ENCODE measurements at regions not wholly inside any gene's neighbourhood (a gene's known extent, or its start where the extent isn't known, plus 50 kb on each side); places are given as distances from the start of the nearest gene placed in this dataset.
"Not testable (repeated sequence)": the region's sequence is repeated elsewhere in the genome, so short reads cannot be mapped to it uniquely, and the experiment has no call there.

DNA sequence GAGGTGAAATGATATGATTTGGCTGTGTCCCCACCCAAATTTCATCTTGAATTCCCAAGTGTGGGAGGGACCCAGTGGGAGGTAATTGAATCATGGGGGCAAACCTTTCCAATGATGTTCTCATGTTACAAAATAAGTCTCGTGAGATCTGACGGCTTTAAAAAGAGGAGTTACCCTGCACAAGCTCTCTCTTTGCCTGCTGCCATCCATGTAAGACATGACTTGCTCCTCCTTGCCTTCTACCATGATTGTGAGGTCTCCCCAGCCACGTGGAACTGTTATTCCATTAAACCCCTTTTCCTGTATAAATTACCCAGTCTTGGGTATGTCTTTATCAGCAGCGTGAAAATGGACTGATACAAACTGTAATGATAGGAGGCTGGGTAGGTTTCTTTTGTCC is 145.1 kb downstream of the AKR1D1 start:
- DNase-seq: not testable (repeated sequence)

DNA sequence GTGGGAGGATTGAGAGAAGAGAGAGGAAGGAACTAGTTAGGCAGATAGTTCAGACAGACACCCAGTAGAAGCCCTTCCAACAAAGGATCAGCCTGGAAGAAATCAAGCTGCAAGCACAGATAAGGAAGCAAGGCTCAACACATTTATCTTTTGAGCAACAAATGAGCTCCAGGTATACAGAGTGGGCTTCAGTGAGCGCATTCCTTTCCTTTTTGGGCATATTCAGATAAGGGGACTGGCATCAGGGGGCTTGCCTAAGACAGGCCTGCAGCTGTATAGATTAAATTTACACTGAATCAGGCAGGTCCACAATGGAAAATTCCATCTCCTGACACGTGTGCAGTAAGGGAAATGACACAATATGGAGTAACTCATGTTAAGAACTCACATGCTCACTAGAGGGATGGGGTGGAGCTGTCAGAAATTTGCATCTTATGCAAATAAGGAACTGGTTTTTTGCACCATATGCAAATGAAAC is 147.2 kb downstream of the AKR1D1 start:
- no peak for DNase-seq

DNA sequence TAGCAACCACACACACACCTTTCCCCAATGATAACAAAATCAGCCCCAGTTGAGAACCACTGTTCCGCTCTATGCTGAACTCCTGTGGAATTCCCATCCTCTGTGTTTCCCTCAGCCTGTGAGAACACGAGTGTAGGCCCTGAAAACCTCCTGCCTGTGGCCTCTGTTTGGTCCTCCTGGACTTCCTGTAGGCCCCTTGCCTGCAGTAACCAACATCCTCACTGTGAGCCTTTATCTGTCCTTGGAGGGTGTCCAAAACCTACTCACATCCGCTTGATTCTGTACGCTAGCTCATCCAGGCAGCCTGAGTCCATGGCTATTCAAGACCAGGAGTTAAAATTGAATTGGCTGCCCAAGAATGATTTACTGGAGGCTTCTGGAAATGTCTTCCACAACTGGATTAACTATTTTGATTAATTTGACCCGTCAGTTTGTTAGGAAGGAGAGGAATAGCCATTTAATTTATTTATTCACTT is 149.8 kb downstream of the AKR1D1 start:
- no peak for DNase-seq

DNA sequence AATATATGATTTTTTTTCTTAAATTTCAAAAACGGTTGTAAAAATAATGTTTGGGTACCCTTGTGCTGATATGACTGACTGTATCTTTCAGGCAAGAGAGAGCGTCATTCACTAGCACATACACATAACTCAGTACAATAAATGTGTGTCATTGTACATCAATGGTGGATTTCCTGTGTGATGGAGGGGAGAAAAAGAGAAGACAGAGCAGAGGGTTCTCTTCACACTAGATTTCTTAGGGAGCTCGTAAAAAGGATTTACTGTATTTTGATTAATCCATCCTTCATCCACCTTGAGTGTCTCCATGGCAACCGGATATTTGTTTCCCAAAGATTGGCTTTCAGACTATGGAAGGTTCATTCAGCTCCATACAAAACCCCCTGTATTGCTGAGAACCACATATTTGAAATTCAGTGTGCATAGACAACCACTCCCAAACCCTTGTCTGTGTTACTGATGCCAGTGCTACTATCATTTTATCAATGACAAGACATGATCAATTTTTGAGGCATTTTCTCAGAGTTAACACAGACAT is 150.6 kb downstream of the AKR1D1 start:
- DNase-seq: no peak

DNA sequence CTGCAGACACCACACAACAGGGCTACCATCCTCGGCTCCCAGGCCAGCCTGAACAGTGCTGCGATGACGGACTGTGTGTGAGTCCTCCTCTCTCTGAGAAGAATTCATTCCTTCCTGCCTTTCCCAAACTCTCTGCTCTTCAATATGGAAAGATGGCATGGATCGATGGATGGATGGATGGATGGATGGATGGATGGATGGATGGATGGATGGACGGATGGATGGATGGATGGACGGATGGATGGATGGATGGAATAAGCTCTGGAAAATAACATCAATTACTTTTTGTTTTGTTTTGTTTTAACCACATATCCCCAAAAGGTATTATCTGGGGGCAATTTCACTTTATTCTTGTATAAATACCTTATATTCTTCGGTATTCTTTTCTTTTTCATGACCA is 151.9 kb downstream of the AKR1D1 start:
- DNase-seq: no peak

DNA sequence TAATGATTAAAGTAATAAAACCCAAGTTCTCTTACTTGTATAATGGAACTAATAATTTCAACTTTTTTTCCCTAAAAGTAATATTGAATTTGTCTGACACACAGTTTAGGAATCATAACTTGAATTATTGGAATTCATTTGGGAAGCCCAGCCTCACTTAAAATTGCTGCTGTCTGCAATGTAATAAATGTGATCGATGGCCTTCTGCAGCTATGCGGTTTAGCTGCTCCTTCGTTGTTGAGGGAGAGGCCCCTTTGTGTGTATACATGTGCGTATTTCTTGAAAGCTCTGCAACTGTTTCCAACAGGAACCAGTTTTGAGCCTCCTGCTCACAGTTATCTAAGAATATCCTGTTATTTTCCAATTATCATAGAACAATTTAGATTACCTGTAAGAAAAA is 152.5 kb downstream of the AKR1D1 start:
- no peak for DNase-seq

DNA sequence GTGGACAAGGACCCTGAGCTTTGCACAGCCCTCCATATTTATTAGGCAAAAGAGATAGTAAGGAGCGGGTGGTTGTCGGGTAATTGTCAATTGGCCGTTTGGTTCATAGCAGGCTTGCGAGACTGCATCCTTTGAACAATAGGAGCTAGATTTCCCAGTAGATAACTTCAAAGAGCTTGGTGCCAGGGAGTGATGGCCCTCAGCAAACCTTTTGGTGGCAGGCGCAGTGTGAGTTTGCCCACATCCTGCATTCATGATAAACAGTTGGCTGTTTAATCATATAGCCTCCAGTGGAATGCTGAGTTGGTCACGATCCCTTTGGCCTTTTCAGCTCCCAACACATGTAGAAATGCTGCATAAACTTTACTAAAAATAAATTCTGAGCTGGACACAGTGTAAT is 156.9 kb downstream of the AKR1D1 start:
- no peak for DNase-seq

DNA sequence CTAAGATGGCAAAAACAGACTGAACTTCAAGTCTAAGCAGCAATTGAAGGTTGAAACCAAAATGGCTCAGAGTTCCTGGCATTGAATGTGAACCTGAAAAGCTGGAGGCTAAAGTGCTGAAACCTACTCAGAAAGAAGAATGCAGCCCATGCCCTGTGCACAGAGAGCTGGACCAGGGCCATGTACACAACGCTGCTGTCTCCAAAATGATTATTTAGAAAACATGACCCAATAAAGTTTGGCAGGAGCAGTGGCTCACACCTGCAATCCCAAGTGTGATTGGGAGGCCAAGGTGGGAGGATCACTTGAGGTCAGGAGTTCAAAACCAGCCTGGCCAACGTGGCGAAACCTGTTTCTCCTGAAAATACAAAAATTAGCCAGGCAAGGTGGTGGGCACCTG is 158.9 kb downstream of the AKR1D1 start:
- no peak for DNase-seq

DNA sequence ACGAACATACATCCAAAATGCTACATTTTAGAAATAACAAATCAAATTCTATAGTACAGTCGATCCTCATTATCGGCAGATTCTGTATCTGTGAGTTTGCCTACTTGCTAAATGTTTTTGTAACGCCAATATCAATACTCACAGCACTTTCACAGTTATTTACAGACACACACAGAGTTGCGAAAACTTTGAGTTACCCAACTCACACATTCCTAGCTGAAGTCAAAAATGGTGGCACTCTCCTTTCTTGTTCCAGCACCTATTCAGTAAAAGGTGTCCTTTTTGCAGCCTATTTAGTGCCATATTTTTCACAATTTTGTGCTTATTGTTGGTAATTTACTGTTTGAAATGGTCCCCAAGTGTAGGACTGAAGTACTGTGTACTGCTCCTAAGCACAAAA is 161.7 kb downstream of the AKR1D1 start:
- DNase-seq: no peak

DNA sequence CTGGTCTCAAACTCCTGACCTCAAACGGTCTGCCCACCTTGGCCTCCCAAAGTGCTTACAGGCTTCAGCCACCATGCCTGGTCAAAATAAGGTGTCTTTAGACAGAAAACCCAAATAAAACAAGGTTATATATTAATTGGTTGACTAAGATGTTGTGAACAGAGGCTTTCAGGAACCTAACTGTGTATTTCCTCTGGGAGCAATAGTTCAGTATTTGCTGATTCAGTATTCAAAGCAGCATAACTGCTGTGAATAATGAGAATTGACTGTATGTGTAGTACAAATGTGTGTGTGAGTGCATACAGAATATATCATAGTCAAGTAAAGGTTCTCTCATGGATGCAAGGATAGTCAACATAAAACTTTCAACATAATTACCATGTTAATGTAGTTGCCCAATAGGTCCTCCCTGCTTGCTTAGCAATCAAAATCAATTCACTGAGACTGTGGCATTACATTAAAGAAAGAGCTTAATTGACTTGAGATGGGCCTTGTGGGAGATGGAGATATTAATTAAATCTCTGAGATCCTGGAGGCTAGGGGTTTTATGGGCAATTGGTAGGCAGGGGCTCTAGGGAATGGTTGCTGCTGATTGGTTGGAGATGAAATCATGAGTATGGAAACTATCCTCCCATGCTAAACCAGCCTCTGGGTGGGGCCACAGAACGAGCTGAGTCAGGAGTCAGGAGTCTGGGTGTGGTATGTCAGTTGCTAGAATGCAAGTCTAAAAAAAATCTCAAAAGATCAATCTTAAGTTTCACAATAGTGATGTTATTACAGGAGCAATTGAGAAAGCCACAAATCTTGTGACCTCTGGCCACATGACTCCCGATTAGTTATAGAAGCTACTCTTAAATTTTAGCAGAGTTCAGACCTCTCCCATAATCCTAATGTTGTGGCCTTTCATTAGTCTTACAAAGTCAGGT is 162.7 kb downstream of the AKR1D1 start:
- no peak for DNase-seq

DNA sequence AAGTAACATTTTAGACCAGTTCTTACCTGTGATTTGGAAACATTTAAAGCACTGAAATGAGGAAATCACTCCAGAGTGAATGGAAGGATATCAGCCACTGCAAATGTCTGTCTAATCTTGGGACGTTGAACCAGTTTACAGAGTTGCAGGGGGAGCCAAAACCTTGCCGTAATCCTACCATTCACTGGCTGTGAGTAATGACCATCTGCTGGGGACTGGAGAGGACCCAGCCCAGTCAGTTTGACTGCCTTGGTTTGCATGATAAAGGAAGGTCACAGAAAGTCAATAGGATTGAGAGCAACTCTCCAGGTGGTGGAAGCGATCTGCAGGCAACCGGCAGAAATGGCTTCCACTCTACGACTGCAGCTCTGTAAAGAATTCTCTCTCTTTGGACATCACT is 167.2 kb downstream of the AKR1D1 start:
- DNase-seq: no peak

DNA sequence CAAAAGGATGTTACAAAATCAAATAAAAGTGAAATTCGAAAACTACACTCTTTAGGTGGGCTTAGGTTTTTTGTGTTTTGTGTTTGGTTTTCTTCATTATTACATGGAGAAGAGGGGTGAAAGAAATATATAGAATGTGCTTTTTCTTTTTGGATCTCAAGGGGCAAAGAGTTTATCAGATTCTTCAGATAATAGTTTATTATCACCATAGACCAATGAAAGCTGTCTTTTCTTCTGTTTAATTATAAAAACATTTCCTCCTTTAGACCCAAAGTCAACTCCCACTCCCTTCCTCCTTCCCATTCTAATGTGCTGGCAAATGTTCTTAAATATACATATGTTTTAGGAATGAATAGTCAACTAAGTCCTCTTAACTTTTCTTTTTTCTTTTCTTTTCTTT is 167.6 kb downstream of the AKR1D1 start:
- DNase-seq: no peak

DNA sequence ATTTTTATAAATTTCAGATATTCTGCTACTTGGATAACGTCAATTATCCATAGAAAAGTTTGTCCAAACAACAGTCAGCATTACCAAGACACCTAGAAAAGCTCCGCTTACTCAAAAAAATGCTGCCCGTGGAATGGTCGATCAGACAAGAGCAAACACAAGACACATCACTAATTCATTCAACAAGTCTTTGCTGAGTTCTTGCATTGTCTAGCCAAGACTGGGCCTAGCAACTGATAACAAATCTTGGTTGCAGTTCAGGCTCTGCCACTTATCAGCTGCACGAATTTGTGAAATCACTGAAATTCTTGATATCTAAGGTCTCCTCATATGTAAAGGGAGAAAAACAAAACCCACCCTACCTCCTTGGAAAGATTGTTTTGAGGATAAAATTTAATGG is 168.3 kb downstream of the AKR1D1 start:
- no peak for DNase-seq

DNA sequence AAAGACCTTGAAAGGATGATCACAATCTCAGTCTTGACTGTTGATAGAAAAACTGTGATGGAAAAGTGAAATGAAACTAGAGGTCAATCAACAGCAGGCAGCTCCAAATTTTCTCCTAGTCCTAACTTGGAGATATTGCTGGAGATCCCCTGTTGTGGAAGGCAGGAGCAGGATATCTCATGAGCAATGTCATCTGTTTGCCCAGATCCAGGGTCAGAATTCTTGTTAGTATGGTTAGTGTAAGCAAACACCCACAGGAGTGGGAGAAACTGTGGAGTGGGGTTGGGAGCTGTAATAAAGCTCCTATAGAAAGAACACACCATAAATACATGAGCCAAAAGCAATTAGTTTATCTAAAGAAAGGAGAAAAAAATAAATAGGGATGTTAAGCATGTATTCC is 169.0 kb downstream of the AKR1D1 start:
- DNase-seq: no peak

DNA sequence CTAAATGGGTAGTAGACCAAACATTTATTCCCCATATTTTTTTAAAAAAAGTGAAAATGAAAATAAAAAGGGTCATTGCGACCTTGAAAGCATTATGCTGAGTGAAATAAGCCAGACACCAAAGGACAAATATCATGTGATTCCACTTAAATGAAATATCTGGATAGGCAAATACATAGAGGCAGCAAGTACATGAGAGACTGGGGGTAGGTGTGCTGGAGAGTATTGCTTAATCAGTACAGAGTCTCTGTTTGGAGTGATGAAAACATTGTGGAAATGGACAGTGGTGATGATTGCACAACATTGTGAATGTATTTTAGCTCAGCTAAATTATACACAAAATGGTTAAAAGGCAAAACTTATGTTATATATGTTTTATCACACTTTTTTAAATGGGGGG is 169.4 kb downstream of the AKR1D1 start:
- DNase-seq: no peak

DNA sequence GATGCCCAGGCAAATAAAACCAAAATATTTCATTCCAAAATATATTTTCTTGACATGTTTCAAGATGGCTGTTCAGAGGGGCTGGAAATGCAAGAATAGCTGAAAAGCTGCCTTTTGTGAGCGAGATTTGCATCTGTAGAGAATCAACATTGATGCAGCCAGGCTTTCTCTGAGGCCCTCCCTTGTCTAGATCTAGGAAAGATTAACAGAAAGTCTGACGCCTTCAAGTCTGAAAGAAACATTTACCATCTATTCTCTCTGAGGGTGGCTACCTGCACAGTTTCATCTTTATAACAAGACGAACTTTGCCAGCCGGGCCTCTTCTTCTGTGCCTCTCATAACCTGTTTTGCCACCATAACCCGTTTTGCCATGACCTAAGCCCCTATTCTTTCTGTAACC is 170.2 kb downstream of the AKR1D1 start:
- DNase-seq: no peak

DNA sequence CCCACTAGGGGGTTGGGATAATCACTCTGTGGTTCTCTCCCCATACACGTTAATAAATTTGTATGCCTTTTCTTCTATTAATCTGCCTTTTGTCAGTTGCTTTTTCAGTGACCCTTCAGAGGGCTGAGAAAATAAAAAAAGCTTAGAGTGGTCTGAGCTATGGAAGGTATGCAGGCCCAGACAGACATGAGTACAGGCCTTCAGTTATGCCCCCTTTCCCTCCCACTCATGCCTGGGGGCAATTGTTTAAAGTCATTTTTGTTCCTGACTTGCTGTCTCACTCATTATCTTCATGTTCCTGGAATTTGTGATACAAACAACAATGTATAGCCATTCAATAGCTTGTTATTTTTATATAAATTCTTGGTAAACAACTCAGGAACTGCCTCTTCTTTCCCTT is 170.8 kb downstream of the AKR1D1 start:
- no peak for DNase-seq

DNA sequence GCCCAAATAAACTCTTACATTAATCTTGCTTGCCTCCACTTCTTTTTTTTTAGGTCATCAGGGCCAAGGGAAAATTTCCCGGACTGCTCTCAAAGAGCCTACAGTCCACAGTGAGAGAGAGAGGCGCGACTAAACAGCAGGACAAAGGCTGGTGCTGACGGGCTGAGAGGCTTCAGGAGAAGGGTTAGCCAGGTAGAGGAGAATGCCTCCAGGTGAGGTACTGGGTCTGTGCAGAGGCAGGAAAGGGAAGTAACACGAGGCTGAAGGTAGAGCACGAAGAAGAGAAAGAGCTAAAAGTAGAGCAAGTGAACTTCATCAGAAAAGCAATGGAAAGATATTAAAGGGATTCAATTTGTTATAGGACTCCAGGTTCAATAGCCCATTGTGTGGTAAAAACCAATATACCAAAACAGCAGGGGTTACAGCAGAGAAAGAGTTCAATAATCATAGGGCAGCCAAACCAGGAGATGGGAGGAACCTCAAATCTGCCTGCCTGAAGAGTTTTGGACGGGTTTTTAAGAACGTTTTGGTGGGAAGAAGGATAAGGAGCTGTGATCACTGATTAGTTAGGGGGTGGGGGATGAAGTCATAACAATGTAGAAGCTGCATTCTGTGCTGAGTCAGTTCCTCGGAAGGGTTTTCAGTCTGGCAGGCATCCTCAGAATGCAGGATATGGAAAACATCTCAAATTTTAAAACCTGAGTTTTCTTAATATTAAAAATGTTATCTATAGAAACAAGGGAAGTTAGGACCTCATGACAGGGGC is 171.5 kb downstream of the AKR1D1 start:
- no peak for DNase-seq

DNA sequence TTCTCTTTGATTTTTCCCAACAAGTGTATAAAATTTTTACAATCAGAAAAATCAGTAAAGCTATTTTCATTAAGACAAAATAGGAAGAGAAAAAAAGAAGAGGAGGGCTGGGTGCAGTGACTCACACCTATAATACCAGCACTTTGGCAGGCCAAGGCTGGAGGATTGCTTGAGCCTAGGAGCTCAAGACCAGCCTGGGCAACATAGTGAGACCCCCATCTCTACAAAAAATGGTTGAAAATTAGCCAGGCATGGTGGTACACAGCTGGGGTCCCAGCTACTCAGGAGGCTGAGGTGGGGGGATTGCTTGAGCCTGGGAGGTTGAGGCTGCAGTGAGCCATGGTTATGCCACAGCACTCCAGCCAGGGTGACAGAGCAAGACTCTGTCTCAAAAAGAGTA is 172.3 kb downstream of the AKR1D1 start:
- no peak for DNase-seq

DNA sequence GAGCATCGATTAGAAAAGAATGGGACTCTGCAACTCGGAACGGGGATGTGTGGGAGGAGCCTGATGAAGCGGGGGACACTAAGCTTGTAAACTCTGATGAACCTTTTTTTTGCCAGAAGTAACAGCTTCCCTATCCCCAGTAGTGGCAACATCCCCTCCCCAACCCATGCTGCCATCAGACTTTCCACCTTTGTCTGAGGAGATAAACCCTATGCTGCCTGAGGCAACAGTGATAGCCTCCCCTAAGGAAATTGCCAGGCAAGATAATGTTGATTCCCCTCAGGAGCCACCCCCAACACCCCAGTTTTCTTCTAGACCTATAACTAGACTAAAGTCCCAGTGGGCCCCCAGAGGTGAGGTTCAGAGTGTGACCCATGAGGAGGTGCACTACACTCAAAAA is 173.7 kb downstream of the AKR1D1 start:
- no peak for DNase-seq

DNA sequence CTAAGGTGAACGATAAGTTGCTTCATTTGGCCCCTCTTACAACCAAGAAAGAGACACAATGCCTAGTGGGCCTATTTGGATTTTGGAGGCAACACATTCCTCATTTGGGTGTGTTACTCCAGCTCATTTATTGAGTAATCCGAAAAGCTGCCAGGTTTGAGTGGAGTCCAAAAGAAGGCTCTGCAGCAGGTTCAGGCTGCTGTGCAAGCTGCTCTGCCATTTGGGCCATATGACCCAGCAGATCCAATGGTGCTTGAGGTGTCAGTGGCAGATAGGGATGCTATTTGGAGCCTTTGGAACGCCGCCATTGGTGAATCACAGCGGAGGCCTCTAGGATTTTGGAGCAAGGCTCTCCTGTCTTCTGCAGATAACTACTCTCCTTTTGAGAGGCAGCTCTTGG is 176.4 kb downstream of the AKR1D1 start:
- not testable (repeated sequence) for DNase-seq

DNA sequence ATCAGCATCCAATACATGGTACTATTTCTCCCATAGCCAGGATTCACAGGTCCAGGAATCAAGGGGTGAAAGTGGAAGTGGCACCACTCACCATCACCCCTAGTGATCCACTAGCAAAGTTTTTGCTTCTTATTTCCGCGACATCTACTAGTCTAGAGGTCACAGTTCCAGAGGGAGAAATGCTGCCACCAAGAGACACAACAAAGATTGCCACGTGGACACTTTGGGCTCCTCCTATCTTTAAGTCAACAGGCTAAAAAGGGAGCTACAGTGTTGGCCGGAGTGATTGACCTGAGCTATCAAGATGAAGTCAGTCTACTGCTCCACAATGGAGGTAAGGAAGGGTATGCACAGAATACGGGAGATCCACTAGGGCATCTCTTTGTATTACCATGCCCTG is 178.2 kb downstream of the AKR1D1 start:
- no peak for DNase-seq

DNA sequence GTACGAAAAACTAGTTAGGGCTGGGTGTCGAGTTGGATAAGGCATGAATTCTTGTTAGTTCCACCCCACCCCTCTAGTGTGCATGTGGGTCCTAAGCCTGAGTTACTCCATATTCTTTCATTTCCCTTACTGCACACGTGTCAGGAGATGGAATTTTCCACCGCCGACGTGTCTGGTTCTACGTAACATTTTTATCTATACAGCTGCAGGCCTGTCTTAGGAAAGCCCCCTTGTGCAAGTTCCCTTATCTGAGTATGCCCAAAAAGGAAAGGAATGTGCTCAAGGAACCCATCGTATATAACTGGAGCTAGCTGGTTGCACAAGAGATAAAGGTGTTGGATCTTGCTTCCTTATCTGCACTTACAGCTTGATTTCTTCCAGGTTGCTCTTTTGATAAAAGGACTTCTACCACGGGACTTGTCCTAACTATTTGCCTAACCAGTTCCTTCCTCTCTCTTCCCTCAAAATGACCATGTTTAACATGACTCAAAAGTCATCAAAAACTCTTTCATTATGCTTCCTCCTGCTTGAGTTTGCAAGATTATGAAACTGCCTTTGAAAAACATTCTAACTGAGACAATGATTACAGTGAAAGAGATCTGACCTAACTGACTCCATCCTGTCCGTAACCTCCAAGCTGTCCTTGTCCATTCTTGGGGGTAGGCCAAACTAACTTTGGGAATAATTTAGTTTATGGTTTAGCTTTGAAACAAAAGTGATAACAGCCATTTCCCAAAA is 181.4 kb downstream of the AKR1D1 start:
- DNase-seq: no peak
